Calu3 (cell line): ENCODE measurements at regions not wholly inside any gene's neighbourhood (a gene's known extent, or its start where the extent isn't known, plus 50 kb on each side); places are given as distances from the start of the nearest gene placed in this dataset.
A peak's percentile ranks its signal among the peaks of the same experiment; 100 is the strongest.

Experiments
- BruUV-seq: library from RNA; stranded (reverse); fragments of 400-500 nt; replicated peaks from 2 replicates; lab custom pipeline; 2021; lab: Mats Ljungman, UMichigan
- CTCF ChIA-PET: fragments of 300-600 bp; sonication (Branson Sonifier 250); formaldehyde crosslinking; loops from one replicate; lab custom pipeline; 2022; ENCODE audit warnings: antibody characterized with exemption; lab: Charles Lee
- DNase-seq: peaks from one replicate; pipeline ENCODE4 v3.0.0; 2022
- H3K27ac Mint-ChIP-seq: one replicate; pipeline ENCODE4 v1.8.0; 2022; ENCODE audit warnings: mixed read lengths; ENCODE audit not compliant: unreplicated experiment
- H3K27me3 Mint-ChIP-seq: one replicate; pipeline ENCODE4 v1.8.0; 2022; ENCODE audit warnings: mixed read lengths; ENCODE audit not compliant: unreplicated experiment
- H3K36me3 Mint-ChIP-seq: one replicate; pipeline ENCODE4 v1.8.0; 2022; ENCODE audit warnings: mild to moderate bottlenecking, moderate library complexity, mixed read lengths; ENCODE audit not compliant: insufficient read depth, unreplicated experiment
- H3K4me1 Mint-ChIP-seq: one replicate; pipeline ENCODE4 v1.8.0; 2022; ENCODE audit warnings: mild to moderate bottlenecking, low read depth, mixed read lengths; ENCODE audit not compliant: unreplicated experiment
- H3K4me3 Mint-ChIP-seq: one replicate; pipeline ENCODE4 v1.8.0; 2022; ENCODE audit warnings: mild to moderate bottlenecking, low read depth, moderate library complexity, mixed read lengths; ENCODE audit not compliant: unreplicated experiment
- H3K9me3 Mint-ChIP-seq: one replicate; pipeline ENCODE4 v1.8.0; 2022; ENCODE audit warnings: low read depth, mixed read lengths; ENCODE audit not compliant: unreplicated experiment
- CTCF ChIP-seq: fragments of 200-600 bp; IDR thresholded peaks from one replicate; pipeline ENCODE4 v1.8.0; 2022; ENCODE audit warnings: antibody characterized with exemption; ENCODE audit not compliant: unreplicated experiment
- intact Hi-C: fragments of 100-400 bp; cut with micrococcal nuclease; formaldehyde crosslinking; loops from one replicate; pipeline ENCODE4 v1.10.0; 2022; ENCODE audit not compliant: unreplicated experiment

GRCh38 chr4:11529625-11530201 lies 101.0 kb upstream of the HS3ST1 start:
- Mint-ChIP-seq H3K27me3 (no peaks in the 10 kb centered on the region), H3K4me3 (no peak overlapping the region), H3K36me3 (no peaks in the 10 kb centered on the region), H3K4me1 (peaks cover 28% of the 10 kb centered on the region), H3K9me3 (peaks cover 3% of the 10 kb centered on the region), H3K27ac (peak overlapping the region; percentile 27)
- TF ChIP-seq CTCF = no peak
- BruUV-seq = no TSS peak
- CTCF ChIA-PET = no interaction called here
- no peak for DNase-seq
- intact Hi-C loops = no loop called here

- no peak for DNase-seq
- Mint-ChIP-seq H3K27me3 (no peaks in the 10 kb centered on the region), H3K36me3 (no peaks in the 10 kb centered on the region), H3K4me1 (peaks cover 19% of the 10 kb centered on the region), H3K9me3 (peaks cover 3% of the 10 kb centered on the region), H3K4me3 (no peak overlapping the region), H3K27ac (no peak overlapping the region)
- BruUV-seq = no TSS peak
- CTCF ChIA-PET = no interaction called here
- intact Hi-C loops = no loop called here
- no peak for TF ChIP-seq CTCF
Observed at GRCh38 chr4:11525085-11525484, 96.4 kb upstream of the HS3ST1 start.

- H3K36me3 Mint-ChIP-seq = no peaks in the 10 kb centered on the region
- no peak for TF ChIP-seq CTCF
- no peaks in the 10 kb centered on the region for H3K27me3 Mint-ChIP-seq
- H3K27ac Mint-ChIP-seq = no peak overlapping the region
- no peak for DNase-seq
- no TSS peak for BruUV-seq
- H3K4me1 Mint-ChIP-seq = peaks cover under 1% of the 10 kb centered on the region
- H3K9me3 Mint-ChIP-seq = no peaks in the 10 kb centered on the region
- intact Hi-C loops = no loop called here
- no peak overlapping the region for H3K4me3 Mint-ChIP-seq
- CTCF ChIA-PET = no interaction called here
Observed at GRCh38 chr4:11518754-11519153, 90.1 kb upstream of the HS3ST1 start.

GRCh38 chr4:11514779-11515419 lies 86.2 kb upstream of the HS3ST1 start:
- intact Hi-C loops = no loop called here
- H3K27ac Mint-ChIP-seq = no peak overlapping the region
- peaks cover 22% of the 10 kb centered on the region for H3K4me1 Mint-ChIP-seq
- no peaks in the 10 kb centered on the region for H3K36me3 Mint-ChIP-seq
- H3K9me3 Mint-ChIP-seq = no peaks in the 10 kb centered on the region
- TF ChIP-seq CTCF = no peak
- DNase-seq = no peak
- H3K4me3 Mint-ChIP-seq = no peak overlapping the region
- BruUV-seq = no TSS peak
- CTCF ChIA-PET = no interaction called here
- H3K27me3 Mint-ChIP-seq = no peaks in the 10 kb centered on the region
